C4-2B (cell line): ENCODE measurements at regions not wholly inside any gene's neighbourhood (a gene's known extent, or its start where the extent isn't known, plus 50 kb on each side); places are given as distances from the start of the nearest gene placed in this dataset.

Experiments
- H3K27ac ChIP-seq: fragments of 450-650 bp; 2 replicates; pipeline ENCODE4 v1.5.1; 2017
- ZFX ChIP-seq: fragments of 450-650 bp; IDR thresholded peaks from 2 replicates; pipeline ENCODE4 v1.6.1; 2017
- TF ChIP-seq, protein P1 (sequence below): fragments of 450-650 bp; conservative IDR thresholded peaks from 2 replicates; pipeline ENCODE4 v1.5.1; 2017; ENCODE audit warnings: mild to moderate bottlenecking

- TF ChIP-seq ZFX, result no peak
- TF ChIP-seq, protein P1, sequence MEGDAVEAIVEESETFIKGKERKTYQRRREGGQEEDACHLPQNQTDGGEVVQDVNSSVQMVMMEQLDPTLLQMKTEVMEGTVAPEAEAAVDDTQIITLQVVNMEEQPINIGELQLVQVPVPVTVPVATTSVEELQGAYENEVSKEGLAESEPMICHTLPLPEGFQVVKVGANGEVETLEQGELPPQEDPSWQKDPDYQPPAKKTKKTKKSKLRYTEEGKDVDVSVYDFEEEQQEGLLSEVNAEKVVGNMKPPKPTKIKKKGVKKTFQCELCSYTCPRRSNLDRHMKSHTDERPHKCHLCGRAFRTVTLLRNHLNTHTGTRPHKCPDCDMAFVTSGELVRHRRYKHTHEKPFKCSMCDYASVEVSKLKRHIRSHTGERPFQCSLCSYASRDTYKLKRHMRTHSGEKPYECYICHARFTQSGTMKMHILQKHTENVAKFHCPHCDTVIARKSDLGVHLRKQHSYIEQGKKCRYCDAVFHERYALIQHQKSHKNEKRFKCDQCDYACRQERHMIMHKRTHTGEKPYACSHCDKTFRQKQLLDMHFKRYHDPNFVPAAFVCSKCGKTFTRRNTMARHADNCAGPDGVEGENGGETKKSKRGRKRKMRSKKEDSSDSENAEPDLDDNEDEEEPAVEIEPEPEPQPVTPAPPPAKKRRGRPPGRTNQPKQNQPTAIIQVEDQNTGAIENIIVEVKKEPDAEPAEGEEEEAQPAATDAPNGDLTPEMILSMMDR, result no peak
- no peak overlapping the region for H3K27ac ChIP-seq
Measured at GRCh38 chr1:2867087-2867425, 65.6 kb upstream of the TTC34 start.

- TF ChIP-seq, protein P1, result no peak; the same call in 1 of the 2 replicates
- no peak for TF ChIP-seq ZFX
- no peak overlapping the region for H3K27ac ChIP-seq
Measured at GRCh38 chr1:2867861-2868260, 66.4 kb upstream of the TTC34 start.

DNA sequence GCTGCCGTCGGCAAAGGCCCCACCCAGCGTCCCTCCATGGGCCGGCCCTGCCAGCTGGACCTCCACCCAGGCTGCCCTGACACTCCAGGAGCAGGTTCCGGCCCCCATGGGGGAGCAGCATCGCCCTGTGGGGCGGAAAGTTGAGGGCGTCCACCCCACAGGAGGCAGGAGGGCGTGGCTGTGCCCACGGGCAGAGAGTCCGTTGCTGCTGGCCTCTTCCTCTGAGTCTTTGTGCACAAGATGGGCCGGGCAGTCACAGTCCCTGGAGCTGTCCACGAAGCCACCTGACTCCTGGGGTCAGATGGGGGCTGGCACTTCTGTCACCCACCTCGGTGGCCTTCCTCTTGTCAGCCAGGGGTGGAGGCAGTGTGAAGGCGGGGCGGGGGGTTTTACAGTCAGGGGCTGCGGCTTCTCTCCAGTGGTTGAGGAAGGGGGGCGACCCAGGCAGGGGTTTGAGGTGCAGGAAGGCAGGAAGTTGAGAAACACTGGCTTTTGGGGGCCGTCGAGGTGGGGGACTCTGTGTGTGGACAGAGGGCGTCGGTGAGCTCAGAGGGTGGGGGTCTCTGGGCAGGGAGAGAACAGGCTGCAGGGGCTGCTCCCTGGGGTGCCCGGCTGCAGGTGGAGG, 67.2 kb upstream of the TTC34 start:
- H3K27ac ChIP-seq, result no peak overlapping the region
- TF ChIP-seq, protein P1, result no peak
- TF ChIP-seq ZFX, result no peak

- H3K27ac ChIP-seq, result no peak overlapping the region
- TF ChIP-seq, protein P1, result no peak
- TF ChIP-seq ZFX, result no peak
Measured at GRCh38 chr1:2871246-2871815, 69.8 kb upstream of the TTC34 start.

DNA sequence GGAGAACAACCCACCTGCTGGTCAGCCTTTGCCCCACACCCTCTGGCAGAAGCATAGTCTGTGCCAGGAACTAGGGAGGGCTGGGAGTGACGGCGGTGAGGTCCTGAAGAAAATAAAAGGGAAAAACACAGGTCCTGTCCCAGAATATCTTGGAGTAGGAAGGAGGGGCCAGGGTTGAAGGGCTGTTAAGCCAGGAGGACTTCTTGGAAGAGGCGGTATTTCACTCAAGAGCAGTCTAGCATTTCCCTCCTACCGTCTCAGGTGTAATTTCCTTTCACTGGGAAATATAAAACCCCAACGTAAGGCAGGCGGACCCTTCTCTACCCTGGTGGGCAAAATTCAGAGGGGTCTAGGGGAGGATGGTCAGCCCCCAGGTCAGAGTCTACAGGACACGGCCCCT, 72.7 kb upstream of the TTC34 start:
- no peak for TF ChIP-seq ZFX
- TF ChIP-seq, protein P1, result no peak
- no peak overlapping the region for H3K27ac ChIP-seq

GRCh38 chr1:2874607-2875480, 73.4 kb upstream of the TTC34 start:
- H3K27ac ChIP-seq, result no peak overlapping the region
- TF ChIP-seq, protein P1, result no peak
- TF ChIP-seq ZFX, result no peak
